HUES48 (cell line): ENCODE measurements at regions not wholly inside any gene's neighbourhood (a gene's known extent, or its start where the extent isn't known, plus 50 kb on each side); places are given as distances from the start of the nearest gene placed in this dataset.

Source experiments
- H3K27ac ChIP-seq: one replicate; pipeline ENCODE4 v1.7.0; 2013; ENCODE audit warnings: low read depth, low read length, inconsistent platforms
- H3K27me3 ChIP-seq: 2 replicates; pipeline ENCODE4 v1.6.1; 2013; ENCODE audit warnings: mild to moderate bottlenecking, low read length; ENCODE audit not compliant: control insufficient read depth, insufficient read depth
- H3K36me3 ChIP-seq: 2 replicates; pipeline ENCODE4 v1.6.1; 2013; ENCODE audit warnings: low read length; ENCODE audit not compliant: control insufficient read depth, insufficient read depth
- H3K4me1 ChIP-seq: 2 replicates; pipeline ENCODE4 v1.6.1; 2013; ENCODE audit warnings: mild to moderate bottlenecking, low read length; ENCODE audit not compliant: control insufficient read depth, insufficient read depth
- H3K4me3 ChIP-seq: 2 replicates; pipeline ENCODE4 v1.5.1; 2013; ENCODE audit warnings: mild to moderate bottlenecking, low read depth, low read length
- H3K9ac ChIP-seq: 2 replicates; pipeline ENCODE4 v1.6.1; 2013; ENCODE audit warnings: mild to moderate bottlenecking, low read depth, low read length, moderate library complexity
- H3K9me3 ChIP-seq: 2 replicates; pipeline ENCODE4 v1.6.1; 2013; ENCODE audit warnings: low read length; ENCODE audit not compliant: control insufficient read depth, insufficient read depth

DNA sequence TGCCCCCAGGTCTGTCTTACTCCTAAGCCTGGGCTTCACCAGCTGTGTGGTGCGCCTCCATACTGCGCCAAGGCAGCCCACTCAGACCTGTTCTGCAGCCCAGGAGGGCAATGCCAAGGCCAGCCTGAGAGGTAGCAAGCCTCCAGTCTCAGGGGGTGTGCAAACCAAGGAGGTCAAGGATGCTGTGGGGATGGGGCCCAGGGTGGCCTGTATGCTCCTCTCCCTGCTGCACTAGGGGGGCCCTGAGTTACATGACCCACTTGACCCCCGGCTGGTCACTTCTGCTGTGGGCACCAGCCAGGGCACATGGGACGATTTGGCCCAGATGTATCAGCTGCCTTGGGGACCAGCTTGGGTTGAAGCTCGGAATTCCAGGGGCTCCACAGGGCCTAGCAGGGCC lies 70.0 kb upstream of the SLC6A6 start:
- H3K27ac ChIP-seq, result no peak overlapping the region
- peaks cover 16% of the 10 kb centered on the region for H3K4me1 ChIP-seq
- no peaks in the 10 kb centered on the region for H3K27me3 ChIP-seq
- no peaks in the 10 kb centered on the region for H3K9me3 ChIP-seq
- H3K36me3 ChIP-seq, result no peaks in the 10 kb centered on the region
- H3K9ac ChIP-seq, result no peak overlapping the region
- H3K4me3 ChIP-seq, result no peak overlapping the region

GRCh38 chr3:14333215-14333614 lies 69.2 kb upstream of the SLC6A6 start:
- no peaks in the 10 kb centered on the region for H3K9me3 ChIP-seq
- no peak overlapping the region for H3K4me3 ChIP-seq
- peaks cover 16% of the 10 kb centered on the region for H3K4me1 ChIP-seq
- H3K27ac ChIP-seq, result no peak overlapping the region
- H3K9ac ChIP-seq, result no peak overlapping the region
- no peaks in the 10 kb centered on the region for H3K27me3 ChIP-seq
- H3K36me3 ChIP-seq, result no peaks in the 10 kb centered on the region

GRCh38 chr3:14333621-14334020 lies 68.8 kb upstream of the SLC6A6 start:
- H3K36me3 ChIP-seq, result no peaks in the 10 kb centered on the region
- peaks cover 16% of the 10 kb centered on the region for H3K4me1 ChIP-seq

GRCh38 chr3:14334136-14334535 lies 68.3 kb upstream of the SLC6A6 start:
- H3K9me3 ChIP-seq, result no peaks in the 10 kb centered on the region
- H3K27me3 ChIP-seq, result no peaks in the 10 kb centered on the region
- H3K4me1 ChIP-seq, result peaks cover 14% of the 10 kb centered on the region
- no peak overlapping the region for H3K27ac ChIP-seq
- no peak overlapping the region for H3K9ac ChIP-seq
- H3K36me3 ChIP-seq, result no peaks in the 10 kb centered on the region
- H3K4me3 ChIP-seq, result no peak overlapping the region

More at GRCh38 chr3:14333621-14334020, 68.8 kb upstream of the SLC6A6 start:
- no peaks in the 10 kb centered on the region for H3K27me3 ChIP-seq
- no peak overlapping the region for H3K9ac ChIP-seq
- no peaks in the 10 kb centered on the region for H3K9me3 ChIP-seq
- no peak overlapping the region for H3K27ac ChIP-seq
- no peak overlapping the region for H3K4me3 ChIP-seq

DNA sequence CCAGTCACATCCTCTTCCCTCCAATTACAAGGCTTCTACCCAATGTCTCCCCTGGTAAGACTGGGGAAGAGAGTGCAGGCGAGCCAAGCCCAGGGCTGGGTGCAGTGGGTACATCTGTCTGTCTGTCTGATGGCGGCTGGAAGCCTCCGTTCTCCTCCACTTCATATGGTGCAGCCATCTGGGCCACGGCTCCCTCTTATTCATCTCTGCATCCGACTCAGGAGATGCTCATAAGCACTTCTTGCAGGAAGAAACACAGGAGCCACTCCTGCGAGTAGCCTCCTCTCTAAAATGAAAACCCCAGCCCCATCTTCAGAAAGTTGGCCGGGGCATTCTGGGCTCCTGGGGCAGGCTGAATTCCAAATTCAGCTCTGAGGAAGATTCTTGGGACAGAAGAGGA lies 67.5 kb upstream of the SLC6A6 start:
- Histone ChIP-seq H3K4me1 (peaks cover 6% of the 10 kb centered on the region; the same call in 1 of the 2 replicates), H3K4me3 (no peak overlapping the region), H3K9ac (no peak overlapping the region), H3K27ac (no peak overlapping the region), H3K27me3 (no peaks in the 10 kb centered on the region), H3K9me3 (no peaks in the 10 kb centered on the region), H3K36me3 (no peaks in the 10 kb centered on the region)

DNA sequence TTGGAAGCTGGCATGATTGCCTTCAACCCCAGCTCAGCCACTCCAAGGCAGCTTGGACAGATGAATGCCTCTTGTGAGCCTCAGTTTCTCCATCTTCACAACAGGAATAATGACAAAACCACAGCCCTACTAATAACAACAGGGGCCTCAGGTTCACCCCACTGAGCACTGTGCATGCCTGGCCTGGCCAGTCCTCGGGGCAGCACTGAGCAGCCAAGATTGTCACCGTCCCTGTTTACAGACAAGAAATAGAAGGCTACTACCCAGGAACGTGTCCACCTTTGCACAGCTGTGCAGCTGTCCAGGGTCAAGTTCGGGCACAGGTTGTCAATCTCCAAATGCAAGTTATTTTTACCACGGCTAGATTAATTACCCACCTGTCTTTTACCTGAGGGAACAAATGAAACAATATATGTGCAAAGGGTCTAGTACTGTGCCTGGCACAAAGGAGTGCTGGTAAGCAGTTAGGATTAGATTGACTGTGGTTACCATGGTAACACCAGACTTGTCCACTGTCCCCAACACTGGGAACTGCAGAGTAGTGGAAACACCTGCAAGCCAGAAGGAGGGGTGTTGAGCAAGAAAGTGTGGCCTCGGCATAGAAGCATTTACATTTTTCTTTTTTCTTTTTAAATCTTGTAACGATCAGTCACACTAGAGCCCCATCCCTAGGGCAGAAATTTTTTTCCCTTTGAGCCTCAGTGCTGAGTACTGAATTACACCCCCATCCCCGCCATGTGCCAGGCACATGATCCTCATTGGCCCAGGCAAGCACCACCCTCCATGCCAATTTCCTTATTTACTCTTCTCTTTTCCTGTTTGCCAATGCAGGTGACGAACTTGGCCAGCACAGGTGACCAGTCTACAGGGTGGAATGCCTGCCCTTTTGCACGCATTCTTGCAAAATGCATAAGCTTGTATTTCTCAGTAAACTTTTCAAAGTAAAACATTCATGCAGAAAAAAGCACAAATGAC lies 66.3 kb upstream of the SLC6A6 start:
- no peak overlapping the region for H3K27ac ChIP-seq

GRCh38 chr3:14336749-14337598 lies 65.4 kb upstream of the SLC6A6 start:
- no peaks in the 10 kb centered on the region for H3K4me1 ChIP-seq
- no peaks in the 10 kb centered on the region for H3K36me3 ChIP-seq
- no peak overlapping the region for H3K9ac ChIP-seq
- no peaks in the 10 kb centered on the region for H3K27me3 ChIP-seq
- H3K9me3 ChIP-seq, result no peaks in the 10 kb centered on the region
- no peak overlapping the region for H3K27ac ChIP-seq
- H3K4me3 ChIP-seq, result no peak overlapping the region

More for the DNA sequence above, 66.3 kb upstream of the SLC6A6 start:
- no peak overlapping the region for H3K4me3 ChIP-seq
- no peaks in the 10 kb centered on the region for H3K4me1 ChIP-seq
- no peaks in the 10 kb centered on the region for H3K36me3 ChIP-seq
- H3K9me3 ChIP-seq, result no peaks in the 10 kb centered on the region
- H3K9ac ChIP-seq, result no peak overlapping the region
- no peaks in the 10 kb centered on the region for H3K27me3 ChIP-seq

- Histone ChIP-seq H3K4me1 (no peaks in the 10 kb centered on the region), H3K9ac (no peak overlapping the region), H3K9me3 (no peaks in the 10 kb centered on the region), H3K27ac (no peak overlapping the region), H3K27me3 (no peaks in the 10 kb centered on the region), H3K4me3 (no peak overlapping the region), H3K36me3 (no peaks in the 10 kb centered on the region)
Measured at GRCh38 chr3:14337828-14338227, 64.6 kb upstream of the SLC6A6 start.

DNA sequence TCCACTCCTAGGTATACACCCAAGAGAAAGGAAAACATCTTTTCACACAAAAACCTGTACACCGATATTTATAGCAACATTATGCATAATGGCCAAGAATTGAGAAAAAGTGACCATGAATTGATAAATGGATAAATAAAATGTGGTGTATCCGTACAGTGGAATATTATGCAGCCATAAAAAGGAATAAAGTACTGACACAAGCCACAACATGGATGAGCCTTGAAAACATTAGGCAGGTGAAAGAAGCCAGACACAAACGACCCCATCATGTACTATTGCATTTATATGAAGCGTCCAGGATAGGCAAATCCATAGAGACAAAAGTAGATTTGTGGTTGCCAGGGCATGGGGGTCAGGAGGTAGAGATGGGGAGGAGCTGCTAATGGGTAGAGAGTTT lies 64.2 kb upstream of the SLC6A6 start:
- Histone ChIP-seq H3K4me1 (no peaks in the 10 kb centered on the region), H3K27me3 (no peaks in the 10 kb centered on the region)

DNA sequence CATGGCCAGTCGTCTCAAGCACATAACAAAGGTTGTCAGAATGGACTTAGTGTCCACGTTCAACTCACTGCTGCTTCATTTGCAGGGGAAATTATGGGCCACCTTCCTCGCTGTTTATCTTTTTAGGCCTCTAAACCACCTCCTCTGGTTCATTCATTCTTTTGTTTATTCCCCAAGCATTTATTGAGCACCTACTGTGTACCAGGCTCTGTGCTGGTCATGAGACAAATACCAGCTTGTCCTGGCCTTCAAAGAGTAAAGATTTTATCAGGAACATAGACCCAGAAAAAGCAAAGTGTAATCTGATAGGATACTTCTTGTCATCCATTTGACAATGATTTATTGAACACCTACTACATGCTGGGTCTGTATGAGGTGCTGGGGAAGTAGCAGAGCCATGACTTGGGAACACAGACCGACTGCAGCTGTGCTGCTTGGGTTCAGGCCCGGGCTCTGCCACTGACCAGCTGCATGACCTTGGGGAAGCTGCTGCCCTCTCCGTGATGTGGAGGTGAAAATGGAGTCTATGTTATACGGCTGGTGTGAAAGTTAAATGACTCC lies 63.4 kb upstream of the SLC6A6 start:
- Histone ChIP-seq H3K27ac (no peak overlapping the region), H3K4me1 (peaks cover 3% of the 10 kb centered on the region; the same call in 1 of the 2 replicates), H3K36me3 (no peaks in the 10 kb centered on the region), H3K9ac (no peak overlapping the region), H3K9me3 (no peaks in the 10 kb centered on the region), H3K4me3 (no peak overlapping the region), H3K27me3 (no peaks in the 10 kb centered on the region)

More for the DNA sequence above, 64.2 kb upstream of the SLC6A6 start:
- Histone ChIP-seq H3K27ac (no peak overlapping the region), H3K9ac (no peak overlapping the region), H3K36me3 (no peaks in the 10 kb centered on the region), H3K4me3 (no peak overlapping the region), H3K9me3 (no peaks in the 10 kb centered on the region)
